ENCODE measurements at regions not wholly inside any gene's neighbourhood (a gene's known extent, or its start where the extent isn't known, plus 50 kb on each side); places are given as distances from the start of the nearest gene placed in this dataset.
A peak's percentile ranks its signal among the peaks of the same experiment; 100 is the strongest.

DNA sequence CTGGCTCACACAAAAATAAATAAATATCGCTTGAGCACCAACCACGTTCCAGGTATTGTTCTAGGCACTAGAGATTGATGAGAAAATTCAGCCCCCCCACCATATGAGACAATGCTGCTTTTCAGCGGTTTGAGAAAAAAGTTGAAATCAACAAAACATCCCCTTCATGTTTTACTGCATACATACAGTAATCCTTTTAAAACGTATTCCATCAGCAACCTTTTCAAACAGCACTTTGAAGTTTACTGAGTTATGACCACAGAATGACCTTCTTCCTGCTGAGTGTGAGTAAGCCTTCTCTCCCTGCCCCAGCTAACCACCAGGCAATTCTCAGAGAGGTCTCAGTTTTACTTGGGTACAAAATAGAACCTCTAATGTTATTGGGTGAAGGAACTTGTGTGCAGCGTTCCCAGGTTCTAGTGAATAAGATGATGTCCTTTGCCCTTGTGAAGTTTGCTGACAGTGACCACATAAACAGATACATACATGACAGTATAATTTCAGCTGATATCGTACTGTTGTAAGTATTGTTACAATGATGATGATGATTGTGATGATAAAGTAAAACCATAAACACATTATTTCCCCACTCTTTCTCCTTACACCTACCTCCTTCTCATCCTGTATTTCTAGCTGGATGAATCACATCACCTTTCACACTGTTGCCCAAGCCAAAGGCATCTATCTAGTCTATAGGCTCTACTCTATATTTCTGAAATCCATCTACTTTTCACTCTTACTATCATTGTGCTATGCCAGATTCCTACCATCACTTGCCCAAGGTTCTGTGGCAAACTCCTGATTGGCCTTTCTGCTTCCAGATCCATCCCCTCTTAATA is 124.4 kb upstream of the KRR1 start (continued):
- TF ChIP-seq, protein P1, sequence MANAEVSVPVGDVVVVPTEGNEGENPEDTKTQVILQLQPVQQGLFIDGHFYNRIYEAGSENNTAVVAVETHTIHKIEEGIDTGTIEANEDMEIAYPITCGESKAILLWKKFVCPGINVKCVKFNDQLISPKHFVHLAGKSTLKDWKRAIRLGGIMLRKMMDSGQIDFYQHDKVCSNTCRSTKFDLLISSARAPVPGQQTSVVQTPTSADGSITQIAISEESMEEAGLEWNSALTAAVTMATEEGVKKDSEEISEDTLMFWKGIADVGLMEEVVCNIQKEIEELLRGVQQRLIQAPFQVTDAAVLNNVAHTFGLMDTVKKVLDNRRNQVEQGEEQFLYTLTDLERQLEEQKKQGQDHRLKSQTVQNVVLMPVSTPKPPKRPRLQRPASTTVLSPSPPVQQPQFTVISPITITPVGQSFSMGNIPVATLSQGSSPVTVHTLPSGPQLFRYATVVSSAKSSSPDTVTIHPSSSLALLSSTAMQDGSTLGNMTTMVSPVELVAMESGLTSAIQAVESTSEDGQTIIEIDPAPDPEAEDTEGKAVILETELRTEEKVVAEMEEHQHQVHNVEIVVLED (CRISPR knock-in tag; IDR thresholded peaks at IDR 0.05; ENCODE audit: borderline replicate concordance) = no peak
- TF ChIP-seq ZNF3 (CRISPR knock-in tag; IDR thresholded peaks at IDR 0.05) (0 out of 2 replicates have a peak, but pooled peaks have one; percentile 39), SOX6 (IDR thresholded peaks at IDR 0.05) (no peak), SOX6 (CRISPR knock-in tag; IDR thresholded peaks at IDR 0.05) (peak; percentile 96), ATM (IDR thresholded peaks at IDR 0.05; ENCODE audit: borderline replicate concordance) (no peak), ZMYM2 (CRISPR knock-in tag; IDR thresholded peaks at IDR 0.05) (peak; percentile 74; the same call in 1 of the 2 replicates), SP2 (CRISPR knock-in tag; IDR thresholded peaks at IDR 0.05) (no peak), KDM3A (CRISPR knock-in tag; IDR thresholded peaks at IDR 0.05; ENCODE audit: low read depth) (no peak; the same call in 1 of the 2 replicates), NONO (IDR thresholded peaks at IDR 0.05) (no peak), NONO (CRISPR knock-in tag; conservative IDR thresholded peaks at IDR 0.05) (no peak), SRSF1 (optimal IDR thresholded peaks at IDR 0.05; ENCODE audit: low read depth, low read length) (no peak), JDP2 (CRISPR knock-in tag; IDR thresholded peaks at IDR 0.05; ENCODE audit: borderline replicate concordance) (no peak), MAFK (conservative IDR thresholded peaks at IDR 0.05 in 1 of 2, IDR thresholded peaks at IDR 0.05 in 1 of 2; ENCODE audit: low read length in 2 of 2) (peak in 1 of 2 experiments; percentile 30; a peak in 2 of 4 replicates), CREM (IDR thresholded peaks at IDR 0.05) (peak; percentile 91), CREM (CRISPR knock-in tag; IDR thresholded peaks at IDR 0.05) (no peak), MAFG (CRISPR knock-in tag; IDR thresholded peaks at IDR 0.05) (no peak), RARA (CRISPR knock-in tag; IDR thresholded peaks at IDR 0.05) (peak; percentile 96), PHF20 (CRISPR knock-in tag; IDR thresholded peaks at IDR 0.05) (no peak), ONECUT2 (CRISPR knock-in tag; IDR thresholded peaks at IDR 0.05) (no peak), ZNF746 (CRISPR knock-in tag; IDR thresholded peaks at IDR 0.05) (no peak), REPIN1 (CRISPR knock-in tag; IDR thresholded peaks at IDR 0.05; ENCODE audit: borderline replicate concordance, low read depth) (peak; percentile 41; the same call in 1 of the 2 replicates), MXI1 (IDR thresholded peaks at IDR 0.05; ENCODE audit: borderline replicate concordance, low read depth, low read length) (no peak), ZNF589 (CRISPR knock-in tag; conservative IDR thresholded peaks at IDR 0.05) (no peak)
- TF ChIP-seq, protein P2, sequence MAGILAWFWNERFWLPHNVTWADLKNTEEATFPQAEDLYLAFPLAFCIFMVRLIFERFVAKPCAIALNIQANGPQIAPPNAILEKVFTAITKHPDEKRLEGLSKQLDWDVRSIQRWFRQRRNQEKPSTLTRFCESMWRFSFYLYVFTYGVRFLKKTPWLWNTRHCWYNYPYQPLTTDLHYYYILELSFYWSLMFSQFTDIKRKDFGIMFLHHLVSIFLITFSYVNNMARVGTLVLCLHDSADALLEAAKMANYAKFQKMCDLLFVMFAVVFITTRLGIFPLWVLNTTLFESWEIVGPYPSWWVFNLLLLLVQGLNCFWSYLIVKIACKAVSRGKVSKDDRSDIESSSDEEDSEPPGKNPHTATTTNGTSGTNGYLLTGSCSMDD (CRISPR knock-in tag; IDR thresholded peaks at IDR 0.05) = no peak
- TF ChIP-seq, protein P3, sequence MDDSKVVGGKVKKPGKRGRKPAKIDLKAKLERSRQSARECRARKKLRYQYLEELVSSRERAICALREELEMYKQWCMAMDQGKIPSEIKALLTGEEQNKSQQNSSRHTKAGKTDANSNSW (CRISPR knock-in tag; IDR thresholded peaks at IDR 0.05; ENCODE audit: borderline replicate concordance) = no peak
- TF ChIP-seq, protein P4, sequence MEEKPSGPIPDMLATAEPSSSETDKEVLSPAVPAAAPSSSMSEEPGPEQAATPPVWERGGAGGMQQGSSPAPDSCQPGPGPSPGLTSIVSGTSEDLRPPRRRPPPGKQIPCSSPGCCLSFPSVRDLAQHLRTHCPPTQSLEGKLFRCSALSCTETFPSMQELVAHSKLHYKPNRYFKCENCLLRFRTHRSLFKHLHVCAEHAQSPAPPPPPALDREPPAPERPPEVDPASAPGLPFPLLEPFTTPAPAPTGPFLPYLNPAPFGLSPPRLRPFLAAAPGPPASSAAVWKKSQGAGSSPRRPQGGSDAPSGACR (CRISPR knock-in tag; IDR thresholded peaks at IDR 0.05) = no peak
- TF ChIP-seq, protein P5, sequence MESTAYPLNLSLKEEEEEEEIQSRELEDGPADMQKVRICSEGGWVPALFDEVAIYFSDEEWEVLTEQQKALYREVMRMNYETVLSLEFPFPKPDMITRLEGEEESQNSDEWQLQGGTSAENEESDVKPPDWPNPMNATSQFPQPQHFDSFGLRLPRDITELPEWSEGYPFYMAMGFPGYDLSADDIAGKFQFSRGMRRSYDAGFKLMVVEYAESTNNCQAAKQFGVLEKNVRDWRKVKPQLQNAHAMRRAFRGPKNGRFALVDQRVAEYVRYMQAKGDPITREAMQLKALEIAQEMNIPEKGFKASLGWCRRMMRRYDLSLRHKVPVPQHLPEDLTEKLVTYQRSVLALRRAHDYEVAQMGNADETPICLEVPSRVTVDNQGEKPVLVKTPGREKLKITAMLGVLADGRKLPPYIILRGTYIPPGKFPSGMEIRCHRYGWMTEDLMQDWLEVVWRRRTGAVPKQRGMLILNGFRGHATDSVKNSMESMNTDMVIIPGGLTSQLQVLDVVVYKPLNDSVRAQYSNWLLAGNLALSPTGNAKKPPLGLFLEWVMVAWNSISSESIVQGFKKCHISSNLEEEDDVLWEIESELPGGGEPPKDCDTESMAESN (CRISPR knock-in tag; conservative IDR thresholded peaks at IDR 0.05) = no peak
